ENCODE measurements at regions not wholly inside any gene's neighbourhood (a gene's known extent, or its start where the extent isn't known, plus 50 kb on each side); places are given as distances from the start of the nearest gene placed in this dataset.

DNA sequence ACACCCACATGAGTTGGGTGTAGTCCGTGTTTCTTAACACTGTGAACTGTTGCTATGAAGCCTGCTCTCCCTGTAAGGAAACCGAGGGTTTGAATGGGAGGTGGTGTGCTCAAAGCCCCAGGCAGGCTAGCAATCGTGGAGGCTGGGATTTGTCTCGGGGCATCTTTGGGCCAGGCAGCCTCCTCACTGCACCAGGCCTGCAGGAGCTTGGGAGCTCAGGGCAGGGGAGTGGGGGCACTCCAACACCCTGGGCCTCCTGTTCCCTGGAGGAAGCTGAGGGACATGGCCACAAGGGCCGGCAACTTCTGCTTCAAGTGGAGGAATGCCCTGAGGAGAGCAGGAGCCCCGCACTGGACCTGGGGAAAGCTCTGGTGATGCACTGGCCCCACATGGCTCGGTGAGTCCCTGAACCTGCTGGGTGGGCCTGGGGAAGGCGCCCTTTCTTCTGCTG lies 164.7 kb upstream of the B3GAT1 start:
- intact Hi-C loops (cut with DNase I), result no loop called here
- peaks cover 8 to 21% of the 10 kb centered on the region in 2 donors for H3K4me1 ChIP-seq
- no peak overlapping the region for H3K4me3 ChIP-seq (replicated peaks in 1 of 3)
- DNase-seq, result no peak
- TF ChIP-seq POLR2A (IDR thresholded peaks at IDR 0.05), result no peak
- TF ChIP-seq, protein P1, sequence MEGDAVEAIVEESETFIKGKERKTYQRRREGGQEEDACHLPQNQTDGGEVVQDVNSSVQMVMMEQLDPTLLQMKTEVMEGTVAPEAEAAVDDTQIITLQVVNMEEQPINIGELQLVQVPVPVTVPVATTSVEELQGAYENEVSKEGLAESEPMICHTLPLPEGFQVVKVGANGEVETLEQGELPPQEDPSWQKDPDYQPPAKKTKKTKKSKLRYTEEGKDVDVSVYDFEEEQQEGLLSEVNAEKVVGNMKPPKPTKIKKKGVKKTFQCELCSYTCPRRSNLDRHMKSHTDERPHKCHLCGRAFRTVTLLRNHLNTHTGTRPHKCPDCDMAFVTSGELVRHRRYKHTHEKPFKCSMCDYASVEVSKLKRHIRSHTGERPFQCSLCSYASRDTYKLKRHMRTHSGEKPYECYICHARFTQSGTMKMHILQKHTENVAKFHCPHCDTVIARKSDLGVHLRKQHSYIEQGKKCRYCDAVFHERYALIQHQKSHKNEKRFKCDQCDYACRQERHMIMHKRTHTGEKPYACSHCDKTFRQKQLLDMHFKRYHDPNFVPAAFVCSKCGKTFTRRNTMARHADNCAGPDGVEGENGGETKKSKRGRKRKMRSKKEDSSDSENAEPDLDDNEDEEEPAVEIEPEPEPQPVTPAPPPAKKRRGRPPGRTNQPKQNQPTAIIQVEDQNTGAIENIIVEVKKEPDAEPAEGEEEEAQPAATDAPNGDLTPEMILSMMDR (IDR thresholded peaks at IDR 0.05), result no peak
- no peak overlapping the region for H3K27ac ChIP-seq
- 80 to 83% methylated on average over 7 of the region's 8 CpGs for WGBS, 2 donors
- no peaks in the 10 kb centered on the region for H3K27me3 ChIP-seq
- no peaks in the 10 kb centered on the region for H3K9me3 ChIP-seq
- H3K36me3 ChIP-seq, result no peaks in the 10 kb centered on the region

DNA sequence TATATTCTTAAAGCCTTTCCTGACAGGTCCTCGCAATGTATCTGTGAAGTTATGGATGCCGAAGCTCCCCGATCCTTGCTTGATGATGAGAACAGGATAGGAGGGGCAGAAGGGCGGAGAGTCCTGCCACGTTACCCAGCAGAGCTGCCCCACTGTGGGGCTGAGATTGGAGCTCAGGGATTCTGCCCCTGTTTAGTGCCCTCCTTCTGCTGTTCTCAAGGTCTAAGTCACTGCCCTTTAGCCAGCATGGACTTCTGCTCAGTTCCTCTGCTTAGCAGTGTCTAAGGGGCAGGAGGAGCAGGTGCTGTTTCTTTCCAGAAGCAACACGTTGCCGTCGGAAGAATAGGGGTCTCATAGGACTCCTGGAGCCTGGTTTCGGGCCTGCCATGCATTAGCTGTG lies 164.2 kb upstream of the B3GAT1 start:
- H3K27ac ChIP-seq, result no peak overlapping the region
- TF ChIP-seq POLR2A (IDR thresholded peaks at IDR 0.05), result no peak
- TF ChIP-seq, protein P1 (IDR thresholded peaks at IDR 0.05), result no peak
- no peak overlapping the region for H3K4me3 ChIP-seq (replicated peaks in 1 of 3)
- no peaks in the 10 kb centered on the region for H3K36me3 ChIP-seq
- intact Hi-C loops (cut with DNase I), result no loop called here
- peaks cover 8 to 18% of the 10 kb centered on the region in 2 donors for H3K4me1 ChIP-seq
- H3K27me3 ChIP-seq, result no peaks in the 10 kb centered on the region
- WGBS, 2 donors, result 83 to 88% methylated on average over 9 of the region's 9 CpGs
- no peaks in the 10 kb centered on the region for H3K9me3 ChIP-seq
- no peak for DNase-seq

DNA sequence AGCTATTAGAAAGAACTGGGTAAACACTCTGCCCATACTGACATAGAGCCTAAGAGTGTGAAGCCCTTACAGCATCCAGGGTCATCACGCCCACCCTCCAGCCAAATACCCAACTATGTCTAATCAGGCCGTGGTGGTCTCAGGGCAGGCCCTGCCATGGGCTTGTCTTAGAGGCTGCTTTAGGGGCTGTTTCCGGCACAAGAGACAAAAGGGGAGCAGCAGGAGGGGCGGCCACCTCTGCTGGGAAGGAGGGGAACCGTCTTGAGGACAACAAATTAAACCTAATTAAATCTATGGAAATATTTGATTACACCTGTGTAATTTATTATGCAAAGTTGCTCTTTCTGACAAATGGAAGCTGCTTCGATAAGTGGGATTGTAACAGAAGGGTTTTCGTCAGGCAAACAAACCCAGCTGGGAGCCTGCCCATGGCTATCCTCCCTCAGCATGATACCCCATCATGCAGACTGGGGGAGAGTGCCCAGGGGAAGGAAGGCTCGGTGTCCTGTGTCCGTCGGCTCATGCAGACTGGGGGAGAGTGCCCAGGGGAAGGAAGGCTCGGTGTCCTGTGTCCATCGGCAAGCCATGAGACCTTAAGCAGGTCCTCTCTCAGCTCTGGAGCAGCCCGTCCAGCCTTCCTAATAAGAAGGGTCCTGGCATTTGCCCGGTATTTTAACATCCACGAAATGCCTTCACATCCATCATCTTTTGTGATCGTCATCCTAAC lies 163.6 kb upstream of the B3GAT1 start:
- no peak for DNase-seq
- TF ChIP-seq, protein P1 (IDR thresholded peaks at IDR 0.05), result no peak
- no peak for TF ChIP-seq POLR2A (IDR thresholded peaks at IDR 0.05)

DNA sequence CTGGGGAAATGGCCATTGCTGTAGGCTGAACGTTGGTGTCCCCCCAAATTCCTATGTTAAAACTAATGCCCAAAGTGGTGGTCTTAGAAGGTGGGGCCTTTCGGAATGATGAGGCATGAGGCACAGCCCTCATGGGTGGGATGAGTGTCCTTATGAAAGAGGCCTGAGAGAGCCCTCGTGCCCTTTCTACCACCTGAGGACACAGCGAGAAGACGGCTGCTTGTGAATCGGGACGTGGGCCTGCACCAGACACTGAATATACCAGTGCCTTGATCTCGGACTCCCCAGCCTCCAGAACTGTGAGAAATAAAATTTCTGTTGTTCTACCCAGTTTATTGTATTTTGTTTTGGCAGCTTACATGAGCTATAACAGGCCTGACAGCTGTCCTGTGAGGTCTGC lies 162.9 kb upstream of the B3GAT1 start:
- 88 to 91% methylated on average over 8 of the region's 8 CpGs for WGBS, 2 donors
- no peak overlapping the region for H3K4me3 ChIP-seq (replicated peaks in 1 of 3)
- H3K4me1 ChIP-seq, result peaks cover 0 to 4% of the 10 kb centered on the region in 2 donors
- TF ChIP-seq, protein P1 (IDR thresholded peaks at IDR 0.05), result no peak
- no peak for TF ChIP-seq POLR2A (IDR thresholded peaks at IDR 0.05)
- no peak for DNase-seq
- intact Hi-C loops (cut with DNase I), result no loop called here
- no peaks in the 10 kb centered on the region for H3K9me3 ChIP-seq
- H3K27ac ChIP-seq, result no peak overlapping the region
- H3K27me3 ChIP-seq, result no peaks in the 10 kb centered on the region
- no peaks in the 10 kb centered on the region for H3K36me3 ChIP-seq

More for the DNA sequence above, 163.6 kb upstream of the B3GAT1 start:
- intact Hi-C loops (cut with DNase I), result no loop called here
- H3K27me3 ChIP-seq, result no peaks in the 10 kb centered on the region
- peaks cover 6 to 12% of the 10 kb centered on the region in 2 donors for H3K4me1 ChIP-seq
- H3K36me3 ChIP-seq, result no peaks in the 10 kb centered on the region
- WGBS, 2 donors, result 81 to 84% methylated on average over 16 of the region's 16 CpGs
- H3K4me3 ChIP-seq (replicated peaks in 1 of 3), result no peak overlapping the region
- no peaks in the 10 kb centered on the region for H3K9me3 ChIP-seq
- no peak overlapping the region for H3K27ac ChIP-seq

DNA sequence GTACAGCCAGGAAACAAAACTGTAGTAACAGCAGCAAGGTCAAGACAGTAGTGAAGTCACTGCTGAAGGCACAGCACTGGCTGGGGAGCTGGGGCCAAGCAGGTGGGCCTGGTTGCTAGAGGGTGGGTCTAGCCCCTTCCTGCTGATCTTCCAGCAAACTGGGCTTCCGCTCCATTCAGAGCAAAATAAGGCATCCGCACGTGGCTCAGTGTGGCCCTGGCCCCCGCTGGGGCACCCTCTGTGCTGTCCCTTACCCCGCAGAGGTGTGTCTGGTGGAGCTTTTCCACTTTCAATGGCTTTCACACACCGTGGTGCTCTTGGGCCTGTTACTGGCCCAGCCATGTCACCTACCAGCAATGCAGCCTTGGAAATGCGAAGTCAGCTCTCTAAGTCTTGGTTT lies 162.4 kb upstream of the B3GAT1 start:
- no peaks in the 10 kb centered on the region for H3K27me3 ChIP-seq
- no peak overlapping the region for H3K27ac ChIP-seq
- WGBS, 2 donors, result 85 to 93% methylated on average over 7 of the region's 7 CpGs
- no peaks in the 10 kb centered on the region for H3K4me1 ChIP-seq
- TF ChIP-seq POLR2A (IDR thresholded peaks at IDR 0.05), result no peak
- TF ChIP-seq, protein P1 (IDR thresholded peaks at IDR 0.05), result no peak
- intact Hi-C loops (cut with DNase I), result no loop called here
- no peaks in the 10 kb centered on the region for H3K36me3 ChIP-seq
- no peaks in the 10 kb centered on the region for H3K9me3 ChIP-seq
- DNase-seq, result no peak
- no peak overlapping the region for H3K4me3 ChIP-seq (replicated peaks in 1 of 3)

All from thyroid gland (tissue), 4 donors.